ENCODE measurements at regions not wholly inside any gene's neighbourhood (a gene's known extent, or its start where the extent isn't known, plus 50 kb on each side); places are given as distances from the start of the nearest gene placed in this dataset.
"Not testable (repeated sequence)": the region's sequence is repeated elsewhere in the genome, so short reads cannot be mapped to it uniquely, and the experiment has no call there.

DNA sequence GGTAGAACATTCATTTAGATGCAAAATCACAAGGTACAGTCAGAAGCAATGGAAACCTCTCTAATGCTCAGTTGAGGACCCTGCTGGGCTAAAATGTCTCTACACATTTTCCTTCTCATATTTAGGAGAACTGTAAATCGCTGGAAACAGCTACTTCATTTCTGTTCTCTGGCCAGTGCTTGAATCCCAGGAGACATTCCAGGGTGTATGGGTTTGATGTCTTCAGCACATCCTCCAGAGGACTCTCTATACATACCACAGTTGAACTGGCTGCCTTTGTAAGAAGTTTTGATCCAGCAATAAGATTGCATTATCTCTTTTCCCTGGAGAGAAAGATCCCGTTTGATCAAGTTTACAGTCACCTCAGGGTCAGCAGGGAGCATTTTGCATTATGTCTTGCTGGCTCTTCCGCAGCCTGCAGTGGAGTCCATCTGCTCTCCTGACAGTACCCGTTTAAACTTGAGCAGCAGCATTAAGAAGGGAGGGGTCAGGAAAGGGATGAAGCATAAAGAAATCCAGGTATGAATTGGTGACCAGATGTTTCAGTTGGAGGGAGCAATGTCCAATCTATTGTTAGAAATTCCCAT lies 676.0 kb downstream of the EPHA3 start:
- DNase-seq, result no peak

DNA sequence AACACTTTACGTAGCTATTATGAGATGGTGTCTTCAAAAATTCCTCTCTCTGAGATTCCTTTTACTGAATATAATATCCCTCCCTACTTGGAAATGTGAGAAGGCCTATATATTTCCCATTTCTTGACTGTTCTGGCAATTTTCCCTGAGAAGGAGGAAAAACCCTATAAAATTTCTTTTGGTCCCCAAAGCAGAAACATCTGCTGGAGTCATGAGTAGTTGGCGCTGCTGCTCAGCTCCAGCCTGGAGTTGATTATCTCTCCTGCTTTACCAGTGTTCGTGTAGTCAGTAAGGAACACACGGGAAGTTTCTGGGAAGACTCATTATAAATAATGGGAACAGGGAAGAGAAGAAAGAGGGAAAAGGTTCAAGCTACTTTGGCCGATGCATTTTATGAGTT lies 680.1 kb downstream of the EPHA3 start:
- no peak for DNase-seq

DNA sequence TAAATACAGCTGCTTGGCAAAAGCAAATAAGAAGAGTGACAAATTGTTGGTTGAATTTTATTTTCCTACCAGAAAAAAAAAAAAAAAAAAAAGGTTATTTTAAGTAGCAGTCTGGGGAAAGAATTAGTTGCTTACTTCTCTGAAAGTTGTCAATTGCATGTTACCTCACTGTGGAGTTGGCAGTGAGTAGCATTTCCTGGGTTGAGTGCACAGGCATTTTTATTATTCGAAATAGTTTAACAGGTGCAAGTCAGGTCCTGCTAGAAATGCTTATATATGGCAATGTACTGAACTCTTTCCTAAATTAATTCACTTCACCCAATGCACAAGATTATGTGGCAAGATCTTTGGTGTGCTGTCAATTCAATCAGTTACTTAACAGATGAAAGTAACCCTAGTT lies 680.6 kb downstream of the EPHA3 start:
- DNase-seq, result no peak

DNA sequence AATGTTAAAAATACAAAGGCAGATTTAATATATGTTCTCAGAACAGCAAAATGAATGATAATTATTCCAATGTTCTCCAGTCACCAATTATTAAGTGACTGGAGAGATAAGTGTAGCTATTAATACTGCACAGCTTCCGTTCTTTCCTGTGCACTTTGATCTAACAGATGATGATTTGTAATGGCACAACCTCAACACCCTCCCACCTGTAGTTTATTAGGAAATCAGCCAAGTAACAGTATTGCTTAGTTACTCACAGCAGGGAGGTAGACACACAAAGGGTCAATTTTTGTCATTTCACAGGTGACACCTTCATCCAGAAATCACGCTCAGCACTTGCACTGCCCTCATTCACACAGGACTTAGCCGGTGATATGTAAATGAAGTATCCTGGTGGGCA lies 688.1 kb downstream of the EPHA3 start:
- DNase-seq, result no peak

DNA sequence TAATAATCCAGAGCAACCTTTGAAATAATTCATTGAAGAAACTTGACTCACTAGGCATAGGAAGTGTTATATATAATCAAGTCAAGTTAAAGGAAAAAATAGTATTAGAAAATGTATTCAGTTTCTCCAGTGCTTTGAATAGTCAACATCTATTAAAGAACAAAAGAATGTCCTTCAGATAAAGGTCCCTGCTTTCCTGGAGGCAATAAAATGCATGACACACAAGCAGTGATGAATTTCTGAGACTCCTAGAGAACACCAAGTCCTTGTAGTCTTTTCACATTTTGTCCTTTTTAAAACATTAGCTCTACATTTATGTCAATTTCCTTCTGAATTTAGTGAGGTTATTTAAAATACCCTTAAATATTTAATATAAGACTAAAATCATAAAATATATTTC lies 695.5 kb downstream of the EPHA3 start:
- no peak for DNase-seq

DNA sequence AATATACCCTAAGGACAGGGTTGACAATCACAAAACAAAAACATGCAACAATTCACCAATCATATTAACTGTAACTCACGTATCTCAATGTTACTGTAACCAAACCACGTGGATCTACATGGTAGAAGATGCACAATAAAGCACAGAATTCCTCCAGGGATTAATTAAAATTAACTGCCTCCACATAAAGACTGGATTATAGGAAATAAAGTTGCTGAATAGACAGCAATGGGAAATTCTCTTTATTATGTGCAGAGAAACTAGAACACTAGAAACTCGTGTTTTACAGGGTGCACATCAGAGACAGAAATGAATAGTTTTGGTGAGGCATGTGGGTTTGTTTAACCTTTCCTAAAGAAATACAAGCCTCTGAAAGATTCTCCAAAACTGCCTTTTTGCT lies 696.3 kb downstream of the EPHA3 start:
- DNase-seq, result no peak

DNA sequence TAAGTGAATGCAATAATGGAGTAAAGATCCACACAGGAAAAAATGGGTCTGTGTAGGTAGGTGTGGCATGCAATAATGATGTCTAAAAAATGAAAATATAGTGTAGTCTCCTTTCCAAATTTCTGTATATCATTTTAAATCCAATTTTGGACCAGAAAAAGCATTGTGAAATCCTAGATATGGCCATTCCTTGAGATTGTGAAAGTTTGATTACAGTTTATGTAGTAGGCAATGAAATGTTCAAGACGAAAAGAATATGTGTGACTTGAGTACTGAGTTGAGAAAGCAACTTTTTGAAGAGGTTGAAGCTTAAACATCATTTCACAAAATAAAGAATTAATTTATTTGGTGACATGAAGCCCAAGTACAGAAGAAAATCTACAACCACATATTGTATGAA lies 698.7 kb downstream of the EPHA3 start:
- no peak for DNase-seq

DNA sequence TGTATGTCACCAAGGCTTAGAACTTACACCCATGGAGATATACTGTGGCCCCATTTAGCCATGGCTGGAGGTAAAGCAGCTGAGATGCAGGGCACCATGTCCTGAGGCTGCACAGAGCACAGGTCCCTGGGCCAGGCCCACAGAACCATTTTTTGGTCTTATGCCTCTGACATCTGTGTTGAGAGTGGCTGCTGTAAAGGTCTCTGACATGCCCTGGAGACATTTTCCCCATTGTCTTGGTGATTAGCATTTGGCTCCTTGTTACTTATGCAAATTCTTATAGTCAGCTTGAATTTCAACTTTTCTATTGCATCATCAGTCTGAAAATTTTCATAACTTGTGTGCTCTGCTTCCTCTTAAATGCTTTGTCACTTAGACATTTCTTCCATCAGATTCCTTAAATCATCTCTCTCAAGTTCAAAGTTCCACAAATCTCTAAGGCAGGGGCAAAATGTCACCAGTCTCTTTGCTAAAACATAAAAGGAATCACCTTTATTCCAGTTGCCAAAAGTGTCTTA lies 701.3 kb downstream of the EPHA3 start:
- DNase-seq, result no peak

DNA sequence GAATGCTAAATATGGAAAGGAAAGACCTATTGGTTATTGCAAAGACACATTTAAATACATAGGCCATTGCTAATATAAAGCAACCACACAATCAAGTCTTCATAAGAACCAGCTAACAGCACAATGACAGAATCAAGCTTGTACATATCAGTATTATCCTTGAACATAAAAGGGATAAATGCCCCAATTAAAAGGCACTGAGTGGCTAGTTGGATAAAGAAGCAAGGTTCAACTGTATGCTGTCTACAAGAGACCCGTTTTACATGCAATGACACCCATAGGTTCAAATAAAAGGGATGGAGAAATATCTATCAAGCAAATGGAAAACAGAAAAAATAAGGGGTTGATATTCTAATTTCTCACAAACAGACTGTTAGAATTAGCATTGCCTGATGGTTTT lies 706.1 kb downstream of the EPHA3 start:
- no peak for DNase-seq

DNA sequence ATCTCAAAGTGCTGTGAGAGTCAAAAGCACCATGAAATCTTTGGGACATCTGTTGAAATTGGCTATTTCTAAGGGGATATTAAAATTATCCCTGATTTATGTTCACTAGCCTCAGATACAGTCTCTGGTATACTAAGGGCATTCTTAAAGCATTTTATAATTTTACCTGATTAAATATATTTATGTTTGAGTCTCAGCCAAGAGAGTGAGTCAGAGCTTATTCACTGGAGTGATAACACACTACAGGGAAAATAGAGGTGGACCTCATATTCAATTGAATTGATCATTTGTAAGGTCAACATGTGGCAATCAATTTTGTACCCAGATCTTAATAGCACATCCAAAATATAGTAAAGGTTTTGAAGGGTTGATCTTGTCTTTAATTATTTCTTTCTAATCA lies 733.6 kb downstream of the EPHA3 start:
- no peak for DNase-seq

DNA sequence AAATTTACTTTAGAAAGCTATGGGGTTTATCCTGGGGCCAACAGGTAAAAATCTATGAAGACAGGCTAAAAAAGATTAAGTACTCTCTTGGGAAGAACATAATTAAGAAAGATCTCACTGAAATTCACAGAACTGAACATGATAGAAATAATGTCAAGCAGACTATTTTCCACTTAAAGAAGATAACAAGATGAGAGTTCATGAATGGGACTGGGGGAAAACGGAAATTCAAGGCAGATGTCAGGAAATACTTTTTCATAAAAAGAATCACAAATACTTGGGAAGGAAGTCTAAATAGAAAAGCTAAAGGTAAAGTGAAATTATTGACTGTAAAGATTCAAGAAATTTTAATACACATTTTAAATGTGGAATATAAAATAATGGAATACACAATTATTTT lies 737.6 kb downstream of the EPHA3 start:
- DNase-seq, result no peak

DNA sequence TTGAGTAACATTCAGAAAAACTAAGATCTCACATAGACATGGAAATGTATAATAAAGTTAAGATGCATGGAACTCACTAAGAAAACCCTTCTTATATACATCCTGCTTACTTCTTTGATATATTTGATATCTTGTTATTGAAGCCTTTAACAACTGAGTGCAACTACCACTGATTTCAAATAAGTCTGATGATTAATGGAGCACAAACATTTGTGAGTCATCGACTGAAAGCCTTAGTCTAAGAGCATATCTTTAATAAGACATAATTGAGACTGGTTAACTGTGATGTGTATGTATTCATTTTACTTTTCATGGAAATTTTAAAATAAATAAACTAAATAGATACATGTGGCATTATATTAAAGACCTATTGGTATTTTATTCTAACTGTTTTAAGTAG lies 740.5 kb downstream of the EPHA3 start:
- DNase-seq, result no peak

DNA sequence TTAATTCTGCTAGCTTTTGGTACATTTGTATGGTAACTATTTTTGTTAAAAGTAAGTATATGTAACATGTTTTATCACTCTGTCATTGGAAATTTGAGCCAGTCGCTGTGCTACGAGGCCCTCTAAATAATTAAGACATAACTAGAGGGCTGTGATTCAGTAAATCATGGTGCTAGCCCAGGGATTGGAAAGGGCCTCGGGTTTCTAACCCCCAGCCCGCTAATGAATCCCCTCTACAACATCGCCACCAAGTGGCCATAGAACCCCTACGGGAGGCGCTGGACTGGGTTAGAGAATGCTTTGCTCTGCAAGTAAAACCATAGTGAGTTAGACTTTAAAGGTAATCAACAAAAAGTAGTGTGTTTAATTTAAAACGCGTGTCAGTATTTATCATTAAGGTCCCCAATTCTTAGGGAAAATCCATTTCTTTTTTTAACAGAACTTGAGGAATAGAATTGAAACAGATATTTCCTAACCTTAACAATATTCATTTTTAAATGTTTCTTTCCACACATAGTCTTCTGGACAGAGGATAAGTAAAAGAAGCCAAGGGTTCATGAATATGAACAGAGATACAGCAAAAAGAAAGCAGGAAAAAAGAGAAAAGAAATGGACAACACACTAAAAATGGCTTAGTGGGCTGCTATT lies 744.7 kb downstream of the EPHA3 start:
- no peak for DNase-seq

DNA sequence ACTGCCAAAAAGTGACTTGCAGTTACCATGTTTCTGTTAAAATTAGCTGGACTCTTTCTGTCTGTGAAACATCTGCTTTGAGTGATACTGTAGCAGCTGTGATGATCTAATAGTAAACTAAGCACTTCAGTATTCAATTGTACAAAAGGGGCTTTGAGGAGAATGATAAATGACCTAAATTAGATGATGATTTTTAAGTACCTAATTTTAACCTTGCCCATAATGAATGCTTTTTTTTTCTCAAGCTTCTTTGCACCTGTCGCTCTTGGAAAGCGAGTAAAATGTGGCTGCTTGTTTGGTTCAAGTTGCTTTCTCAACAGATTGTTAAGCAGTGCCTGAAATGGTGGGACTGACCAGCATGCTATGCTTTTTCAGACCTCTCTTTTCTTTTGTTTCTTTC lies 752.3 kb downstream of the EPHA3 start:
- DNase-seq, result no peak

DNA sequence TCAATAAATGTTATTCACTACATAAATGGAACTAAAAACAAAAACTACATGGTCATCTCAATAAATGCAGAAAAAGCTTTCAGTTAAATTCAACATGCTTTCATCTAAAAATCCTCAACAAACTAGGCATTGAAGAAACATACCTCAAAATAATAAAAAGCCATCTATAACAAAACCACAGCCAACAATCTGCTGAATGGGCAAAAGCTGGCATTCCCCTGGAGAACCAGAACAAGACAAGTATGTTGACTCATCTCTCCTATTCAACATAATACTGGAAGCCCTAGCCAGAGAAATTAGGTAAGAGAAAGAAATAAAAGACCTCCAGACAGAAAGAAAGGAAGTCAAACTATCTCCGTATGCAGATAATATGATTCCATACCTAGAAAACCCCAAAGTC lies 759.9 kb downstream of the EPHA3 start:
- no peak for DNase-seq

DNA sequence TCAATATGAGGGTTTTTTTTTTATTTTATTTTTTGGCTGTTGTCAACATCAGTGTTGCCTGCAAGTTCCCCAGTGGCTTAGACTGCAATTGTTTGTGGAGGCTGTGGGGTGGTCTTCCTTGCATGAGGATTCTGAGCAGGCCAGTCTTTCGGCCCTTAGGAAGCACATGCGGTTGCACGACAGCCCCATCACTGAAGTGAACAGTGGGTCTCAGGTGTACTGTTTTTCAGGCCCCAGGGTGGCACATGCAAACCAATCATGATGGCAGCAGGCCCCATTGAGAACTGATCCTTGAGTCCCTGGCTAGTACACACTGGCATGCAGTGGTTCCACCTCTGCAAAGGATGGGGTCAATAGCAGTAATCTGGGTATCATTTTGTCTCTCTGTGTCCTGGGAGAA lies 768.7 kb downstream of the EPHA3 start:
- no peak for DNase-seq

DNA sequence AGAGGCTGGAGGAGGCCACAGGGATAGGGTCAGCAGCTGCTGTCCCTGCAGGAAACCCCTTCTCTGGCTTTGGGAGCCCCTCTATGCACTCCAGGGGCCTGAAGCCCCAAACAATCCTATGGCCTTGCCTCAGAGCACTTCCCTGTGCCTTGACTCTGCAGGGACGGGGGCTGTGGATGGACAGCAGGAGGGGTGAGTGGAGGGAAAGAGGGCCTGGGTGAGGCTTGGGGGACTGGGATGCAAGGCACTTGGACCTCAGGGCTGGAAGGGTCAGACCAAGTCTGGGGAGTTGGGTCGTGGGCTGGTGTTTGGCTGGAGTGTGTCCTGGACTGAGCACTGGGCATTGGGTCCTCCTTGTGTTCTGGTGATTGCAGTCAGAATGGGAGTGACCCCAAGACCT lies 769.8 kb downstream of the EPHA3 start:
- no peak for DNase-seq

DNA sequence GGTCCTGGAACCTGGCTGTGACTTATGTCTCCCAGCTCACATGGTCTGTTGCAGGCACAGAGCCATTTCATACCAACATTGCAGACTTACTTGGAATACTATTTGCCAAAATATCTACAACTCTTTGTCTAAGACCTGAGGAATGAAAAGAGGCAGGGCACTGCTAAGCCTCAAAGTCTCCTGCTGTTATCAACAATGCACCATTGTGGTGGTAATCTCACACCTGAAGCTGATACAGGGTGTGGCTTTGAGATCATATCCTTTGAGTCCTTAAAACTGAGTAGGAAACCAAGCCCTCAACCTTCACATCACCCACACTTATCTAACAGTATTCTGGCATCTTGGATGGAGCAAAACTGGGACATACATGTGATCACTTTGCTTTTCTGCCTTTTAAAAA lies 782.0 kb downstream of the EPHA3 start:
- no peak for DNase-seq

DNA sequence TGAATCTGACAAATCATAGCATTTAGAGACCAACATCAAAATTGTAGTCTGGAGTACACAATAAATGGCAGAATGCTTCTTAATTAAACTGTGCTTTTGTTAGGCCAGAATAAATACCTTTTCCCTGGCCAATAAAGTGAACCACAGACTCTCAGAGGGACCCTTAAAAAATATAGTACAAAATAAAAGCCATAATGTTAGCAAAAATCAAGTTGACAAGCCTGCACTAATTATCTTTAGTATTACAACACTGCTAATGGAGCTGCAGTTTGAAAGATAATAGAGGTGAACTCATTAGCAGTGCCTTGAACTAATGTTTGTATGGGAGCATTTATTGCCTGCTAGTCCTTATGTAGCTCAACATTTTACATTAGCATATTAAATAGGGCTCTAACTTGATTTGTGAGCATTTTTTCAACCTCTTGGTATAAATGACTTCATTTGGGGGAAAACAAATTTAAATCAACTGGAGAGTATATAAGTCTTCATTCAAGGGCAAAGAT lies 801.3 kb downstream of the EPHA3 start:
- DNase-seq, result no peak

DNA sequence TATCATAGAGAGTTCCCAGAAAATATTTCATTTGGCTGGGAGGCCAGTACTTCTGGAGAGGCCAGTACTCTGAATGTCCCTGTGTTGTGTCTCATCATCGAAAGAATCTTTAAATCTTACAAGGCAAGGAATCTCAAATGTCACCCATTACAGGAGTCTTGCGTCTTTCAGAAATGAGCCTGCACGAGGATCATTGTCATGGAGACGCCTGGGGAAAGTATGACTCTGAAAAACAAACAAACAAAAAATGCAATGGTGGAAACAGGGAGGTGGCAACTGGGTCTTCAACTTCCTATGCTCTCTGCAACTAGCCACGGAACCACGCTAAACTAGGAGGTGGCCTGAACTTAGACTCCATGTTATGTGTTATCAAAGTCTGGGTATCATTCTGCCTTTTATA lies 804.6 kb downstream of the EPHA3 start:
- DNase-seq, result no peak

DNA sequence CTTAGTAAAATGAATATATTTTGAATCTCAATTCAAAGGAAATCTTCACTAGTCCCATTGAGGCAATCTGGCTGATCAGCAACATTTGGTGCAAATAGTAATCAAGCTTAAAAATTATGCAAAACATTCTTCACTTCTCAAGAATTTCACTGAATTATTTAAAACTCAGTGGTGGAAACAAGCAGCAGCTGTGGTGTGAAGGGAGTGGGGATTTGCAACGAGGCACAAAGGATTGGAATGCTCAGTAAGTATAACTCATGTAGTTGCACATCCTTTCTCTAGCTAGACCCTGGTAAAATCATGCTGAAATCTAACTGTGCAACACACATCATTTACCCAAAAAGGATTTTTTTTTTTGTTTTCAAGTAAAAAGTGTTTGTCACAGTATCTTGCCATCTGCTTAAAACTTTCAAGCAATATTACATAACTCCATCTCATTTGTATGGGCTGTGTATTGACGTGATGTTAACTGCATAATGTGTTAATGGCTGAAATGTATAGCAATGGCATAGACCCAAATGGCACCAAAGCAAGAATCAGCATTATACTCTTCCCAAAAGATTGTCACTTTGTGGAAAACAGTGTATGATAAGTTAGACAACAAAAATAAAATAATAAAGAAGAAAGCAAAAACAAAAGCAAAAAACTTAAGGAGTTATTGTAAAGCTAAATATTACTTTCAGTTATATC lies 816.6 kb downstream of the EPHA3 start:
- DNase-seq, result no peak

DNA sequence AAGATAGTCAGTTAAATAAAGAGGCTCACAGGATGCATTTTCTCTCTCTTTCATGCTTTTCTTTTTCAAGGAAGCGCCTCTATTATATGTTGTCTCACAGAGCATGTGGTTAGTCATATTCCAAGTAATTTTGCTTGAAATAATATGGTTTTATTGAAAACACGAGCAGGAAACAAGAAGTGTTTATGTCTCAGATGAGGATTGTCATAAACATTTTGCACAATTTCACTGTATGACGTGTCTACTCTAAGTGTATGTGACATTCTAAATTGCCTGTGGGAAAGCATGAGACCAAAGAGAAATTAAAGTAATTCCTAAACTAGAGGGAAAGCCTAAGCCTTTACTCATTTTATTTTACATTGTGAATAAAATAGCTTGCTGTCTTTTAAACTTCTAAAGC lies 818.6 kb downstream of the EPHA3 start:
- DNase-seq, result no peak

DNA sequence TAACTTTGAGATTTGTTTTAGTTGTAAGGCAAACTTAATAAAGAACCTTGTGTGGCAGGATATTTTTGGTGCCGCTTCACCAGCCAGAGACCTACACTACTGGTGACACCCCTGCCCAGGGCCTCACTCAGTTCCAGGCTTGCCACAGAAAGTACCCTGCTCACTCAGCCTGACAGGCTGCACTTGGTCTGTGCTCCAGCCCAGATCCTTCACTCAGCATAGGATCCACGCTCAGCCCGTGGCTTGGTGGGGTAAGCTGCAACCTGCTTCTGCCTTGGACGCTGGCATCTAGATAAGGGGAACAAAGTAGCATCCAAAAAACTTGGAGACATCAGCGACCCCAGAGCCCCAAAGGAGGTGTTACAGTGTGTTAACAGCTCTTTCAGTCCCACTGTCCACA lies 825.5 kb downstream of the EPHA3 start:
- DNase-seq, result no peak

DNA sequence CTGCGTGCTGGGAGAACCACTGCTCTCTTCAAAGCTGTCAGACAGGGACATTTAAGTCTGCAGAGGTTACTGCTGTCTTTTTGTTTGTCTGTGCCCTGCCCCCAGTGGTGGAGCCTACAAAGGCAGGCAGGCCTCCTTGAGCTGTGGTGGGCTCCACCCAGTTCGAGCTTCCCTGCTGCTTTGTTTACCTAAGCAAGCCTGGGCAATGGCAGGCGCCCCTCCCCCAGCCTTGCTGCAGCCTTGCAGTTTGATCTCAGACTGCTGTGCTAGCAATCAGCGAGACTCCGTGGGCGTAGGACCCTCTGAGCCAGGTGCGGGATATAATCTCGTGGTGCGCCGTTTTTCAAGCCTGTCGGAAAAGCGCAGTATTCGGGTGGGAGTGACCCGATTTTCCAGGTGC lies 837.0 kb downstream of the EPHA3 start:
- DNase-seq, result not testable (repeated sequence)

Data from SW 1271 (cell line).